NCI-H1417 treated with DMSO at 0.1 percent for 48 hours (cell line): ENCODE measurements at regions not wholly inside any gene's neighbourhood (a gene's known extent, or its start where the extent isn't known, plus 50 kb on each side); places are given as distances from the start of the nearest gene placed in this dataset.
A peak's percentile ranks its signal among the peaks of the same experiment; 100 is the strongest.
"Not testable (repeated sequence)": the region's sequence is repeated elsewhere in the genome, so short reads cannot be mapped to it uniquely, and the experiment has no call there.

ENCODE experiments used
- DNase-seq: peaks from one replicate; lab custom pipeline; 2025; lab: John Stamatoyannopoulos, UW

- no peak for DNase-seq
Measured at GRCh38 chr3:115252679-115253078, 105.6 kb upstream of the ZBTB20 start.

GRCh38 chr3:115254492-115255196 is 107.6 kb upstream of the ZBTB20 start:
- no peak for DNase-seq

GRCh38 chr3:115255197-115255585 is 108.1 kb upstream of the ZBTB20 start:
- no peak for DNase-seq

GRCh38 chr3:115270849-115271248 is 123.8 kb upstream of the ZBTB20 start:
- no peak for DNase-seq

DNA sequence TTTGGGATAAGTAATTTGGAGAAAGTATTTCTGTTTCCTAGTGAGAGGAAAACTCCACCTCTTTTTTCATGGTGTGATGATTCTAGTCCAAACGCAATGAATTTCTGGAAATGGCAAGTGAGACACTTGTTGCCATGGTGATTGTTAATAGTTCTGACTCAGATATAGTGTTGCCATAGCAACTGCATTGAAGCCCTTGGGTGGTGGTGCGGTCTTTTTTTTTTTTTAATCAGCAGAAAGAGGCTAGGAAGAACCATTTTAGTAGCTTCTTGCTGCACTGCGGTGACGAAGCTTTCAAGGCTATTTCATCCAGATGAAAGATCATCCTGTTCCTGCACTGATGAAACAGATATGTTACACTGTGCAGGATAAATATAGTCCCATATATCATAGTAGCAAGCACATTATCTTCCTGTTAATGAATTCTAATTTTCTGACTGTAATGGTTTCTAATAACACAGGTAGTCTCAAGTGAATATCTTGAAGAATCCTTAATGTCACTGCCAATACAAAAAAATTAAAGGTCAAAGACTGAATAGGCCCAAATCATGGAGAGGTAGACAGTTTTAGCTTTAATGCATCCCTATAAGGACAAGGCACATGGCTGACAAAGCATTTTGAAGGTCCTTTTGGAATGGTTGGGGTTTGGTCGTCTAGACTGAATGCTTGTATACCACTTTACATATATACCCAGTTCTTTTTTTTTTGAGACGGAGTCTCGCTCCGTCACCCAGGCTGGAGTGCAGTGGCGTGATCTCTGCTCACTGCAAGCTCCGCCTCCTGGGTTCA is 125.1 kb upstream of the ZBTB20 start:
- DNase-seq, result peak; percentile 5

DNA sequence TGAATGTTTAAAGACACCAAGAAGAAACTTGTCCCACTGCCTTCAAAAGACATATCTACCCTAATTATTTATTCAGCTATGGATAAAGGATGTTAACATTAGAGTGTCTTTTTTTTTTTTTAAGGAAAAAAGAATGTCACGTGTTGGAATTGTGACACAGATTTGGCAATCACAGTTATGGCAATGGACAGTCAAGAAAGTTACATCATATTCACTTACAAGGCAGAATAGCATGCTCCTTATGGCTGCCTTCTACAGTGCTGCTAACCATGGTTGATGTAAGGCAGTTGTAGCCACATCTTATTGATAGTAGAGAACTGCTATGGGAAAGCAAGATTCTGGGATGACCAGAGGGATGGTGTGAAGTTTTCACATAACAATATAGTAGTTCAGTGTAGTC is 128.8 kb upstream of the ZBTB20 start:
- no peak for DNase-seq

DNA sequence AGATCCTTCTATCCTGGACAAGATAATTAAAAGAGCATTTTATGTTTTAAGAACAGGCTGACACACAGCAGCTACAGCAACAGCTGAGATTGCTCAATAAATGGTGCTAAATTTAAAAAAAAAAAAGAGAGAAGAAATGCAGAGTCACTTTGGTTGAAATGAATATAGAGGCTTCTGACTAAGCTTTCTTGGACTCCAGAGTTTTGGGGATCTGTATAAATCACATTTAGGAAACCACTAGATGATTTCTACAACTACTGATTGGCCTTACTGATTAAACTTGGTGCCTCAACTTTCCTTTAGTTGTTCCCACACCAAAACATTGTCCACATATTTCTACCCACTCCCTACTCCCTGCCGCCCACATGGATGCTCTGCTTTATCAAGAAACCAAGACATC is 132.9 kb upstream of the ZBTB20 start:
- DNase-seq, result no peak

DNA sequence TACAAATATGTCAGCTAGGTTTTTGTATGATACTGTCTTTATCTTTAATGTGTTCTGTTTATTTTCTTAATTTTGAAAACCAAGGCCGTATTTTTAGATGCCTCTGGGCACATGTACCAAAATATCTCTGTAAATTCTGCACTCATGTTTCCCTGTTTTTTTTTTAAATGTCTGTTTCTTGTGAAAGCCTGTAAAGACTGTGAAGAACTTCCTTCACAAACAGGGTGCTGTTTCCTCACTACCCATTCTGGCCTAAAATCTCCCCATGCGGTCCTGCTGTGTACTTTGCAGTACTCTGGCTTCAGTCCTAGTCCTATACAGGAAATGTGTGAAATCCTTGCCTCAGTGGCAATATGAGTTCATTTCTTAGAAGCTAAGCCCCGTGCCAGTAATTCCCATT is 133.4 kb upstream of the ZBTB20 start:
- DNase-seq, result no peak

DNA sequence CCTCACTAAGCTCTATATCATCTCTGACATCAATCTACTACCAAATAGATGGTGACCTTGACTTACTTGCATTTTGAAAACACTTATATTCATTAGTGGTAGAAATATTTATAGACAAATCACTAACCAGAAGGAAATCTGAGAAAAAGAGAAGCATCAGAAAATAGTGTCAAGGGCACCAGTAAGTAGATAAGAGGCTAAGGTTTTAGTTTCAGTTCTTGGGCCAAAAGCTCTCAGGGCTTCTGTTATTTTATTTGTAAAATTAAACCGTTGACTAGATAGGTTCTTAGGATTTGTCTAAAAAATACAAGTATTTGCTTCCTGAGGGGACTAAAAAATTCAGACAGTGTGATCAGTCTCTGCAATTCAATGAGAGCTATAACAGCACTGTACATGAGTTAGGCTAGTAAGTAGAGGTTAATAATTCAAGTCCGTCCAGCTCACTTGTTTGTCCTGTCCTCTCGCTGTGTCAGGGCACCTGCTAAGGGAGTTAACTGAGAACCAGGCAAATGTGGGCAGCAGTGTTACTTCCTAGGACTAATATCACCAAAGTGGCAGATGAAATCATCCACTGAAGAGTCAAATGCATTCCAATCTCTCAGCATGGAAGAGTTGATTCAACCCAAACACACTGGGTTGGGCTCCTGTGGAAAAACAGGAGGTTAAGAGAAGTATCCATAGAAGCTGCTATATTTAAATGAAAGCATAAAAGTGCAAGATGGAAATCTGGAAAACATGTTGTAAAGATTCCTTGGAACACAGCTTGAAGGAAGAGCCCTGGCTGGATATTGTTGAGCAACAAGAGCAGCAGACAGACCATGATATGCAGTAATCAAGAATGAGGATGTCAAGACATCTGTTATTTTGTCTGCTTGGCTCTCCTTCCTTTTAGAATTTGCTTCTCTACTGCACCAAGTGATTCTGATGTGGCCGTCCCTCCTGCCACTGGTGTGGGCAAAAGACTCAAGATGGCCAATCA is 134.9 kb upstream of the ZBTB20 start:
- no peak for DNase-seq

DNA sequence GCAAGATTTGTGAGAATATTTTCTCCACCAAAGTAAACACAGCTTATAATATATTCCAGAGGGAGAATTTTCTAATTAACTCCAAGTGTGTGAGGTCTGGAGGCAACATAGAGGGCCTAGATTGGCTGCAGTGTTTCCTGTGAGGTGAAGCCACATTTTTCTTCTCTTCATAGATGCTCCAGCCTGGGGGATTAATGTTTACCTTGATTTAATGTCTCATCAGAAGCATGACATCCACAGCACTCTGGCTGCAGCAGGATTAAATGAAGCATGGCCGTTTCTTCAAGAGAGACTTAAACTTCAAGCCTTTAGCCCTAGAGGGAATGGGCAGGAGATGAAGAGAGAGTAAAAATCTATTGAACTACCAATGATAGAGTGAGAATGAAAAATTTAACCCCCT is 137.9 kb upstream of the ZBTB20 start:
- DNase-seq, result no peak

- DNase-seq, result no peak
Measured at GRCh38 chr3:115286529-115287197, 139.6 kb upstream of the ZBTB20 start.

GRCh38 chr3:115287198-115287597 is 140.1 kb upstream of the ZBTB20 start:
- no peak for DNase-seq

DNA sequence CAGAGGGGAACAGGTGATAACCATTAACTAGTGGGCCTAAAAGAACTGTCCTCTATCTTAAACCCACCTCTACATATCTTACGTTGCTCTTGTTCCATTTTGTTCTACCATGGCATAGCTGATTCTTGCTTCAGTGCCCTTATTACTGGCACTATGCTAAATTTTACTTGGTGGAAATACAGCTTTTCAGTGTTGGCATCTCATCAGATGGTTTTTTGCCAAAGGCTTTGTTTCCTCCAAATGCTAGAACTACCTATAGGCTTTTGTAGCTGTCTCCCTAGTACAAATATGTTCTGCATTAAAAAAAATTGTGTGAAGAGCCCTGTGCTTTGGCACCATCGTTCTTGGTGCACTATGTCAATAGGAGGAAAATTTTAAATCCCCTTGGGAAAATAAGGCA is 145.0 kb upstream of the ZBTB20 start:
- no peak for DNase-seq

DNA sequence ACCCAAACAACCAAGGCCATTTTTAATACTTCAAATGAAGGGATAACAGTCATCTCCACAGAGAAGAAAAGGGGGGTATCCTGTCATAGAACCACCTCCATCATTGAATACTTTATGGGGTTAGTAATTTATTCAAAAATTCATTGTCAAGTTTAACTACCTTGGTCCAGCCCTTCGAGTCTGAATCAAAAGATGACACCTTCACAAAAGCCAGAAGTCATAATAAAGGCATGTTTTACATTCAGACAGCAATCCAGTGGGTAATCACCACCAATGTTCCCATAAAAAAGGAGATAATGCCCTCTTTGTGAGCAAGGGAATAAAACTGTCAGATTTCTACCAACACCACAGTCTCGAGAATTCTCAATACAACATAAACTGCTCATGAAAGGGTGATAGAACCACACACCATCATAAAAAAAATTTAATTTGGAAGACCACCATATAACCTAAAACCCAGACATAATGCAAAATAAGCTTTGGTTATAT is 145.6 kb upstream of the ZBTB20 start:
- DNase-seq, result no peak

DNA sequence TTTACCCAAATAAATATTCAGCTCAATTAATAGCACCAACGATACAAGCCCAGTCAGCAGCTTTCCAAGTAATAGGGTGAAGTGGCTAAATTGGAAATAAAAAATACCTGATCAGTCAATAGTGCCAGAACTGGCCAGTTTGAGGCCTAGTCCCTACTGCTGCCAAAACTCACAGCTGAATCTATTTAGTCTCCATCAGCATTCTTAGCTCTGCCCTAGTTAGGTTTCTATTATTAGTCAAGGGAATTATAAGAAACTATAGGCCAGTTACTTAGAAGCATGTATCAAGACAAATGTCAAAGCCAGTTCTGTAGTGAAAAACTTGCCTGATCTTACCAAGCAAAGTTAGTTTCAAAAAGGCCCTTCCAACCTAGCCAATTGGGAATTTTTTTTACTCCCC is 146.2 kb upstream of the ZBTB20 start:
- DNase-seq, result no peak

DNA sequence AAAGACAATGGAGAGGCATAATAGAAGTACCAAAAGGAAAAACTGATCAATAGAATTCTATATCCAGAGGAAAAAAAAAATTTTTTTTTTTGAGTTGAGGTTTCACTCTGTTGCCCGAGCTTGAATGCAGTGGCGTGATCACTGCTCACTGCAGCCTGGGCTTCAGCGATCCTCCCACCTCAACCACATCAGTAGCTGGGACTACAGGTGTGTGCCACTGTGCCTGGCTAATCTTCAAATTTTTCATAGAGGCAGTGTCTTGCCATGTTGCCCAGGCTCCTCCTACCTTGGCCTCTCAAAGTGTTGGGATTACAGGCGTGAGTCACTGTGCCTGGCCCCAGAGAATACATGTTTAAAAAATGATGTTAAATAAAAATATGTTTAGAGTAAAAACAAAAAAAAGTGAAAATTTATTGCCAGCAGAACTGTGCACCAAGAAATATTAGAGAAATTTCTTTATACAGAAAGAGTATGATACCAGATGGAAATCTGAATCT is 154.3 kb upstream of the ZBTB20 start:
- DNase-seq, result no peak

DNA sequence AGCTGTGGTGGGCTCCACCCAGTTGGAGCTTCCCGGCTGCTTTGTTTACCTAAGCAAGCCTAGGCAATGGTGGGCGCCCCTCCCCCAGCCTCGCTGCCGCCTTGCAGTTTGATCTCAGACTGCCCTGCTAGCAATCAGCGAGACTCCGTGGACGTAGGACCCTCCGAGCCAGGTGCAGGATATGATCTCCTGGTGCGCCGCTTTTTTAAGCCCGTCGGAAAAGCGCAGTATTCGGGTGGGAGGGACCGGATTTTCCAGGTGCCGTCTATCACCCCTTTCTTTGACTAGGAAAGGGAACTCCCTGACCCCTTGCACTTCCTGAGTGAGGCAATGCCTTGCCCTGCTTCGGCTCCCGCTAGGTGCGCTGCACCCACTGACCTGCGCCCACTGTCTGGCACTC is 170.9 kb upstream of the ZBTB20 start:
- DNase-seq, result not testable (repeated sequence)

DNA sequence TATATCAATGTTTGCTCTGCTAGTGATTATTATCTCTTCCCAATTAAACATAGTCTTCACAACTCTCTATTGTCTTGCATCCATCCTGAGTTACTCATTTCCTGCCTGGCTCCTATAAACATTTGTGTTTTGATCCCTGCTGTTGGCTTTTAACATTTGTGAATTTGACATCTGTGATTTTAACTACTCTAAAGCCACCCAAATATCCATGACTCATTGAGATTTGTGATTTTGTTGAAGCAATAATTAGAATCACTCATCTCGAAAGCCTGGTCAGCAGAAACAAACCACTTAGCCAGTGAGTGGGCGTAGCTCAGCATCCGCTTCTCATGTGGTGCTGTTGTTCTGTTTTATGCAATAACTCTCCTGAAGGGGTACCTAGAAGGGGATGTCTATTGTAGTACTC is 174.3 kb upstream of the ZBTB20 start:
- DNase-seq, result peak; percentile 48

DNA sequence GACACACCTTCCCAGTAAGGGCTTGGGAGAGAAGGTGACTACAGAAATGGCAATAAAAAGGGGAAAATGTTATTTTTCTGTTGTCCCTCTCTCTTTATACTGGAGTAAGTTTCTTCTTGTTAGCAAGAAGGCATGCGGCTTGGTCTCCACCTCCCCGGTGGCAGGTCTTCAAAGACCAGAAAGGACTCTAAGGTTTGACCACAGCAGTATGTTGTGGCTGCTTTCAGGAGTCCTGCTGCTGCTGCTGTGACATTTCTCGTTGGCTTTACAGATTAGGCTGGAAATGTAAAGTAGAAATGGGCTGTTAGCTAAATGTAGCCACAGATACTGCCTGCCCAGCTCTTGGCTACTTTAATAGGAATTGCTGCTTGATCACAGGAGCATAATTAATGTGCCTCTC is 175.8 kb upstream of the ZBTB20 start:
- DNase-seq, result no peak

DNA sequence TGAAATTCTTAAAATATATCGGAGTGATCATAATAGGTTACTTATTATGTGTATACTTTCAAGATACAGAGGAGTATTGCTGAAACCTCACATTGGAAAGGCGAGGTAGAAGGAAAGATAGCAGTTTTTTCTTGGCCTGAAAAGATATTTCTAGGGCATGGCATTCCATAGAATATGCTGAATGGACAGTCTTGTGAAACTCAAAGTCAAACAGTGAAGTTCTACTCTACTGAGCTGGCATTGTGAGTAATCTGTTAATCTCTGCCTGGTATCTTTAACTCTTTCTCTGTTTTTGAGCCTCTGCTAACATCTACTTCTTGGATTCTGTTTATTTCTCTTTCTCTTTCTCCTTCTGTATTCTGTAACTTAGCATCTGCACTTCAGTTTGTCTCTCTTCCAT is 176.3 kb upstream of the ZBTB20 start:
- DNase-seq, result no peak

DNA sequence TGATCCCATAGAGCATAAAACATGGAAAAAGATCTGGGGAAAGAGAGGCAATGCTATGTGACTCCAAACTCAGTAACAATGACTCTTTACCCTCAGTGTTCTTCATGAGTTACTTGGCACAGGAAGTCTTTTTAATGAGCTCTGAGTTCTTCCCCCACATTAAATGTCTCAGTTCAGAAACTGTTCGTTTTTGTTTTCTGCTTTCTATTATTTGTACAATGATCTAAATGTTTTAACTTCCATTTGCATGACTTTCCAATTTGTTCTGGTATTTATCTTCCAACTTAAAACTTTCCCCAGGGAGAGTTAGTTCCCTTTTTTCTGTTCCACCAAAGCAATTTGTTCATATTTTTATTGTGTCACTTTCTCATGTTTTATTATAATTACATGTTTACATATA is 177.0 kb upstream of the ZBTB20 start:
- DNase-seq, result no peak

DNA sequence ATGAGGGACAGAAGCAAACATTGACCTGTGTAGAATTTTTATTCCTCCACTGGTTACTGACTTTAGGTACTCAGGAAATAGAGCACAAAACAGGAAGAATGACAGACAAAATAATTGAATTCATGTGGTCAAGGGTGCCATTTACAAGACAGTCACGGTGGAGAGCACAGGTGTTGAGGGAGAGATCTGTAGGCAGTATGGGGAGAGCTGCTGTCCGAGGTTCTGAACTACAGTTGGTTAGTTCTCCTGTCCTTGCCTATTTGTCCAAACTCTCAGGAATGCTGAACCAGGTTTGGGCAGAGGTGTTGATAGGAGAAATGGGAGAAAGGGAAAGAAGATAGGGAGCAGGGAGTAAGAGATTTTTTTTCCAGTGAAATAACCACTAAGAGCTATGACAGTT is 178.5 kb upstream of the ZBTB20 start:
- DNase-seq, result no peak
